NCI-H524 (cell line): ENCODE measurements at regions not wholly inside any gene's neighbourhood (a gene's known extent, or its start where the extent isn't known, plus 50 kb on each side); places are given as distances from the start of the nearest gene placed in this dataset.
"Not testable (repeated sequence)": the region's sequence is repeated elsewhere in the genome, so short reads cannot be mapped to it uniquely, and the experiment has no call there.

Experiments used
- DNase-seq, 2 experiments: peaks; one replicate each; lab custom pipeline; 2025; lab: John Stamatoyannopoulos, UW

DNA sequence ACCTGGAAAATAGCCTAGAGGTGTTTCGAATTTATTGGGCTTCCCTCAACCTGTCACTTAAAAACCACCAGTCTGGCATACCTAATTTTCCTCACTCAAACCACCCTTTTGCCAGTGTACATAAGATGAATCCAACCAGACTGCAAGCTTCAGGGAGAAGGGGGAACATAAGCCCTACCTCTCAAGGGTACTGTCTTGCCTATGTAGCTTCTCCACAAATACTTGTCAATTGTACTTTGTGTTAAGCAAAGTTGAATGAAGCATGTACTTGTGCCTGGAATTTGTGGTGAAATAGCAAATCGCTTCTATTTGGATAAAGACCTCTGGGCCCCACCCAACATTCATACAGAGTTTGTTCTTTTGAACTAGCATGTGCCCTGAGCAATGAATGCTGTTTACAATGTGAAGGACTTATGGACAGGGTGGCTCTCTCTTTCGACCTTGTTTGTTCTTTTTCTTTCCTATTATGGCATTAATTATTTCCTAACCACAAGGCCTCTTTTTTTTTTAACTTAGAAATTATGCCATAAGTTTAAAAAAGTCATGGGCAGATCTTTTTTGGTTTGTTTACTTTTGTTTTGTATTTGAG, 580.2 kb downstream of the EBF1 start:
- DNase-seq: no peak

DNA sequence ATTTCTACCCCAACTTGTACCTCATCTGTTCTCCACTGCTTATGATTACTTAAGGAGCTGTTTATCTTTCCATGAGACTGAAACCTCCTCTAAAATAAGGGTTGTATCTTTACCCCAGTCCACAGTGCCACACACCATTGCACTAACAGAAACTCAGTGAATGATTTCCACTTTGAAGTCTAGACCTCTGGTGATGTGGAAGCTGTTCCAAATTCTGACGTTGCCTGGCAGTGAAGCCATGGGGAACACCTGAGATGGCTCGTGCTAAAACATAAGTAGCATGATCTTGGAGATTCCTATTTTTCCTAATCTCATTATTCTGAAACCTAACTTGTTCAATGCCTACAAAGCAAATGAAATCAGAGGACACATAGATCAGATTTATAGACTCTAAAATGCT, 583.2 kb downstream of the EBF1 start:
- DNase-seq: no peak

DNA sequence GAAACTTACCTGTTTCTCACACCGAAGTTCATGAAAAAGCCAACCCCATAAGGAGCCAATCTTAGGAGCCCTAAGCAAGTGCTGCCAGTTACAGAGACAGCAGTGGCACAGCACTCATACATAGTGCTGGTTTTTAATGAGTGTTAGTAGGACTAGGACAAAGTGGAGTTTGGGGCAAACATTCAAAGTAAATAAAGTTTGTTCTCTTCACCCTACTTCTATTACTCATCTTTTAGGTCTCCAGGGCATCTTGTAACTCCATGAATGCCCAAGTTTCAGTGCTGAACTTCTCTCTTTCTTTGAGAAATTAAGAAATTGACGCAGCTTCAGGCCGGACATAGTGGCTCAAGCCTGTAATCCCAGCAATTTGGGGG, 584.7 kb downstream of the EBF1 start:
- DNase-seq: no peak

DNA sequence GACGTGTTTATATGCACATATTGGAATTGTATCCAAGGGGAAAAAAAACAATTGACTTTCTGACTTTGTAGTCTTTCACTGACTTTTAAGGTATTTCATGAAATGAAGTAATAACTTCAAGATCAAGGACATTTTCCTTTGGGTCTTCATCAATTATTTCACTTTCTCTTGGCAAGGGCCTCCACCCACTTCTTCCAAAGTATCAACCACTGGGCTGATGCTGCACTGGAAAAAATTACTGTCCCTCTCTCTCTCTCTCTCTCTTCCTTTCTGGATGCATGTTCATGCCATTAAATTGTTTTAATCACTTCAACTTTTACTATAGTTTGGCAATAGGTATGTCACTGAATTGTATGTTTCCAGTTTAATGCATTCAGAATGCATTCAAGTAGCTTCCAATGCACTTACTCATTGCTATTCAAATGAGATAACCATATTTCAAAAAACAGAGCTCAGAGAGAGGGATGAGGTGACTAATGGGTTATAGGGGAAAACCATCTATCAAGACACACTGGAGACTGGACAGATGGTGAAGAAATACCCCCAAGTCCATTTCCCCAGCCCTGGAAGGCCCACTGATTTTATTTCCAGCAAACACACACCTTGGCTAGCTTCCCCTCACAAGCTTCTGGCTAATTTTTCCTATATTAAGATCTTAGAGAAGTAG, 585.3 kb downstream of the EBF1 start:
- no peak for DNase-seq

DNA sequence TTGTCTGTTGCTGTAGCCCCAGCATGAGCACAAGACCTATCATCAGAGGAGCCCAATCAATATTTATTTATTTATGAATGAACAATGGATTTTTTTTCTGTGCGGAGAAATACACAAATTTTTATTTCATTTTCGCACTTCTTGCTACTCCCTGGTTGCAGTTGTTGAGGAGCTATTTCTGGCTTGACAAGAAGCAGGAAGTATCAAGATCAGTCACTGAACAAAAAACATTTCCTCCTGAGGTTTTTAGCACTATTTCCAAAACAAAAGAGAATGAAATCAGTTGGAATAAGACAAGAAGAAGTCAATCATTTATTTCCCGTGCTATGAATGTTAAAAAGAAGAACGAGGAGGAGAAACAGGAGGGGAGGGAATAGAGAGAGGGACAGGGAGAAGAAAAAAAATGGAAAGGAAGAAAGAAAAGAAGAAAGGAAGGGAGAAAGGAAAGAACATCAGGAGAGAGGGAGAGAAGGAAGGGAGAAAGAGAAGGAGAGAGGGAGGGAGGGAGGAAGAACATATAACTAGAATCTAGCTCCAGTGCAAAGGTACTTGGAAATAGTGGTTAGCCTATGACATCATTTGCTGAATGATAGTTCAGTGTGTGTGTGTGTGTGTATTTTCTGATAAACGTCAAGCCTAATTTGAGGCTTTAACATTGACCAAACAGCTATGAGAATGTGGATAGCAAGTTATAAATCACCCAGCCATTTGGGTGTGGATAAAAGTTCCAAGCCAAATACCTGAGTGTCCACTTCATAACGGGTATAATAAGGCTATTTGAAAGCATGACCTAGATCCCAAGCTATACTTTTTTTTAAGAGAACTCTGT, 586.0 kb downstream of the EBF1 start:
- DNase-seq: no peak

DNA sequence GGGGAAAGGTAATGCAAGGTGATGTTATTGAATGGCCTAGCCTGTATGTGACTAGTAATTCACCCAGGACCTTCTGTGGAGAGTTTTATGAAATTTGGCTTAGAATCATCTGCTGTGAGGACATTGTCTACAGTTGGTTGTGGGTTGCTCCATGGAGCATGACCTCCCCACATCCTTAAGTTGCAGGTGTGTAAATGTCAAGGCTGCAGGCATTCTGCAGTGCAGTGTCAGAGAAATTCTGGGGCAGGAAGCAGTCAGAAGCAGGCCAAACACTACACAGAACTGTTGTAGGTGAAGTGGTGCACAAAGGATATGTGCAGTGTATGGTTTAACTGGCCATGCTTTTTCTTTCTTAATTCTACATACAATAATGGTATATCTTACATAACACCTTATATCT, 588.3 kb downstream of the EBF1 start:
- no peak for DNase-seq

DNA sequence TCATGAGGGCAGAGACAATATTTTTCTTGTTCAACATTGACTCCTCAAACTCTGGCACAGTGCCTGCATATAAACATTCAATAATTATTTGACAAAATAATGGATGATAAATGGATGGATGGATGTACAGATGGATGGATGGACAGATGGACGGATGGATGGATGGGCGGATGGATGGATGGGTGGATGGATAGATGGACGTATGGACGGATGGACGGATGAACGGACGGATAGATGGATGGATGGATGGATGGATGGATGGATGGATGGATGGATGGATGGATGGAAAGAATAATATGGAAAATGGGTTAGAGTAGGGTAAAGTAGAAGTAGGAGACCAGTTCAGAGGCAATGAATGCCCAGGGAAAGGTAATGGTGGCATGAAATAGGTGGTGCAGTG, 589.2 kb downstream of the EBF1 start:
- no peak for DNase-seq

DNA sequence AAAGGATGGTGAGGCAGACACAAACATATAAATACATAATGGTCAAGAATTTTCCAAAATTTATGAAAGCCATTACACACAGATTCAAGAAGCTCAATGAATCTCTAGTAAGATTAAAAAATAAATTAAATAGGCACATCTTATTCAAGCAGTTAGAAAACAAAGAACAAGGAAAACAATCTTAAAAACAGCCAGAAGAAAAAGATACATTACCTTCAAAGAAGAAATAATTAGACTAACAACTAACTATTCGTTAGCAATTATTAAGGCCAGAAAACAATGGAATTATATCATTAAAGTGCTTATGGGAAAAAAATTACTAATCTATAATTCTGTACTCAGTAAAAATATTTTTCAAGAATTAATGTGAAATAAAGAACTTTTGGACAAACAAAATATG, 593.1 kb downstream of the EBF1 start:
- DNase-seq: no peak

DNA sequence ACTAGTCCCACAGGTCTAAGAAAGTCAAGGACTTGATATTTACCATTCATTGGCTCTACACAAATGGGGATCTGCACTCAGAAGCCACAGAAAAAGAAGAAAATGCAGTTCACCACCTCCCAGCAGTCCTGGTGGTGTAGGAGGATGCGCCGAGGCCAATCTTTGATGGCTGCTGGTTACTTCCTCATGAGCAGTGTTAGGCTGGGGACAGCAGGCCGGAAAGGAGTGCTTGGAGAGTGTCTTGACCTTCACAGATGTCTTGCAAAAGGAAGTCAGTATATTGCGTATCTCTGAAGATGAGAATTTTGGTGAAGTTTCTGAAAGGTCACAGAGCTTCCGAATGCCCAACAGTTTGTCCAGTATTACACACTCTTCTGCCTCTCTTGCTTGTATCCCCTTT, 597.0 kb downstream of the EBF1 start:
- DNase-seq: no peak

DNA sequence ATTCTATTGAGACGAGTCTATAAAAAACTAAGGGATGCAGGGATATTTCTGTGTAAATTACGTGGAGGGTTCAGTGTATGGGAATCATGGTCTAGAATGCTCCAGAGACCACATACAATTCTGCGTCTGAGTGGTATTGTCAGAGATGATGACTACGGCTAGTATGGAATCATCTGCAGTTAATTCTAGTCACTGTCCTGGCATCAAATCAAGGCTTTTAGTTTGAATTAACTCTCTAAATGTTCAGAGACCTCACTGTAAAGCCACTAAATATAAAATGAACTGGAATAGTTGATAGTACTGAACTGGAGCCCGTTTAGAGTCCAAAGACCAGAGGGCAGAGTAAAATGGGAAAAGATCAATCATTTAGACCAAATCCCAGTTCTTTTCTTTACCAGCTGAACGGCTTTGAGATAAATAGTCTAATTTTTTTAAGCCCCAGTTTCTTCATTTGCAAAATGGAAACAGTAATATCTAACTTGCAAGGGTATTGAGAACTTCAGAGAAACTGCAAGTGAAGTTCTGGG, 599.8 kb downstream of the EBF1 start:
- no peak for DNase-seq

DNA sequence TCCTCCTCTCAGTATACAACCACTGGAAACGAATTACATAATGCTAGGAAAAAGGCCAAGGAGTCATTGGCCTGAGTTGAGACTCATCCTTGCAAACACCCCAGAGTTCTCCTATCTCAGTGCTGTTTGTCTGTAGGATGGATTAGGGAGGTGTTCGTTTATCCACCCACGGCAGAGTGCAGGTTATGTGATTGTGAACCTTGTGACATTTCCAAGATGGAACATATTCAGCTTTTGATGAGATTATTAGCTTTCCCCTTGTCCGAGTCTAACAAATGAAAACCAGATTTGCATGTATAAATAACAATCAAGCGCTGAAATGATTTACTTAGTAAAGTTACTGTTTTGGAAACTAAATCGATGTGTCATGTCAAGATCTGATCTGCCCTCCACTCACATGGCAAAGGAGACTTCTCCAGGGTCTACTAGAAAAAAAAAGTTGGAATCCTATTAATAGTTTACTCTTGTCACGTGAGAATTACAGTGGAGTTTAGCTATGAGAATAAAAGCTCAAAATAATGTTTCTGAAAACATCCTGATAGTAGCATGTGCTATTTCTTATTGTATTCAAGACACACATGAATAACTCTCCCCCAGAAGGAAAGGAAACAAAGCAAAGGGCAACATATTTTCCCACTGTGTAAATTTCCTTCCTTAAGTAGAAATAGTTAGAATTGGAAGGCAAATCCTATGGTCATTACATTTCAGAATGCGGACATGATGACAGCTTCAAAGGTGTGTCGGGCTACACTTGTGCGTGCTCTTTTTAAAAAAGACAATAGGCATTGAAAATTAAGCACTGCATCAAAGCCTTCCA, 600.4 kb downstream of the EBF1 start:
- DNase-seq: no peak

DNA sequence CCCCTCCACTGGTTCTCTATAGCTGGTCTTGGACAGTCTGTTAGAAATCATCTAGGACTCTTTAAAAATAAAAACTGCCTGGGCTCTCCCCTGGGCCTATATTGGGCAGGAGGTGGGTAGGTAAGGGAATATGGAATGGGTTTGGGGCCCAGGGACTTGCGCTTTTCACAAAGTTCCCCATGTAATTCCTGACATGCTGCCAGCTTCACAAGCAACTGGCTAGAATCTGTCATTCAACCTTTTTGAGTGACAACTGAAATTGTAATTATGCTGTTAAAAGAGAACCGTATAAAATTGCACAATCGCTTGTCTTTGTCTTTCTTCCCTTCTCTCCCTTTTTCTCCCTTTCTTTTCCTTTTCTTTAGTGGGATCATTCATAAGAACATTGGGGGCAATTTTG, 603.1 kb downstream of the EBF1 start:
- no peak for DNase-seq

DNA sequence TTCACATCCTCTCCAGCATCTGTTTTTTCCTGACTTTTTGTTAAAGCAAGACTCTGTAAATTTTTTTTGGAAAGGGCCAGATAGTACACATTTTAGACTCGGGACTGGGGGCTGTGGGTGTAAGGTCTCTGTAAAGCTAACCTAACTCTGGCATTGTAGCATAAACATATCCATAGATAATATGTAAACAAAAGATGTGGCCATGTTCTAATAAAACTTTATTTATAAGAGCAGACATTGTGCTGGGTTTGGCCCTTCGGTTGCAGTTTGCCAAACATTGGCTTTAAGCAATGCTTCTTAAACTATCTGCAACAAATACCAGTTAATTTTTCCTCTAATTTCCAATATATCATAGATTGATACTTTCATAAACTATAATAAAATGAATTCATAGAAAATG, 605.2 kb downstream of the EBF1 start:
- DNase-seq: no peak

DNA sequence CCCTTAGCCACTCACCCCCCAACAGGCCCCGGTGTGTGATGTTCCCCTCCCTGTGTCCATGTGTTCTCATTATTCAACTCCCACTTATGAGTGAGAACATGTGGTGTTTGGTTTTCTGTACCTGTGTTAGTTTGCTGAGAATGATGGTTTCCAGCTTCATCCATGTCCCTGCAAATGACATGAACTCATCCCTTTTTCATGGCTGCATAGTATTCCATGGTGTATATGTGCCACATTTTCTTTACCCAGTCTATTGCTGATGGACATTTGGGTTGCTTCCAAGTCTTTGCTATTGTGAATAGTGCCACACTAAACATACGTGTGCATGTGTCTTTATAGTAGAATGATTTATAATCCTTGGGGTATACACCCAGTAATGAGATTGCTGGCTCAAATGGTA, 605.7 kb downstream of the EBF1 start:
- not testable (repeated sequence) for DNase-seq

DNA sequence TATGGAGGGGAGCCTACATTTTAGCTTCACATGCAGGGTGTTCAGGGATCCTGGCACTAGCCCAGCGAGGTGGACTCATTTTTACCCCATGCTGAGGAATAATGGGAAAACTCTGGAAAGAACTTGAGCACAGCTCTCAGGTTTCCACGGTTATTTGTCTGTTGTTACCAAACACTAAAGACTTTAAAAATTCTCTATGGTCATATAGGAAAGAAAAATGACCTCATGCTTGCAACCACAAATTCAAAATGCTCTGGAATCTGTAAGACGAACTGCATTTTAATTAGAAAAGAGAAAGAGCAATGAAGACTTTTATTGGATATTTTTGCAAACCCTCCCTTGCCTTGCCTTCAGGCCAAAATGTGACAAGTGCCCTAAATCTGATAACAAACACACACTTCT, 606.9 kb downstream of the EBF1 start:
- DNase-seq: no peak

DNA sequence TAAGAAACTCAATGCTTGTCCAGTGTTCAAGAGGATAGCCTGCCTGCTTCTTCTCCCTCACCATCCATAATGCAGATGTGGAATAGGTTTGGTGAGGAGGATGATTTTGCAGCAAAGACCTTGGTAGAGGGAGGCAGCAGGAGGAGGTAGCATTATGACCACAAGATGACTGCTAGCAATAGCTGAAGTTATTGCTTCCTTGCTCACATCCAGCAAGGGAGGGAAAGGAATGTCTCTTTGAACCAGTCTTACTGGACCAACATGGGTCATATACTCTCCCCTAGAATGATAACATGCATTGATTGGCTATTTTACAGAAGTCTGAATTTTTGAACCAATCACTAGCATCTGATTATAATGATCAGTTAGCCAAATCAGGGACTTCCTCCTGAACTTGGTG, 607.6 kb downstream of the EBF1 start:
- no peak for DNase-seq

DNA sequence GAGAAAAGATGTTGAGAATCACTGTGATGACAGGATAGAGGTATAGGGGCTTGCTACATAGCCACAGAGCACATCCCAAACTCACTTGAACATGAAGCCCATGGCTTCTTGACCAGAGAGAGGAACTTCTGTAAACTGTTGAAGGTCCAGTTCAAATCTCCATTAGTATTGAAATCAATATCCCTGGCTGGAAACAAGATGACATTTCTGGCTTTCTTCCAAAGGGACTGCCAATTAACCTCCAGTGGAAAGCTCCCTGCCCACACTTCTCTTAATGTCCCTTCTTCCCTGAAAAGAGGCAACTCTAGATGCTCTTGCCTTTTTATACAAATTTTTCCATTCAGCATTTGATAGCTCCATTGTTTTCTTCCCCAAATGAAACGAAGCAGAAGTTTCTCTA, 612.1 kb downstream of the EBF1 start:
- no peak for DNase-seq

DNA sequence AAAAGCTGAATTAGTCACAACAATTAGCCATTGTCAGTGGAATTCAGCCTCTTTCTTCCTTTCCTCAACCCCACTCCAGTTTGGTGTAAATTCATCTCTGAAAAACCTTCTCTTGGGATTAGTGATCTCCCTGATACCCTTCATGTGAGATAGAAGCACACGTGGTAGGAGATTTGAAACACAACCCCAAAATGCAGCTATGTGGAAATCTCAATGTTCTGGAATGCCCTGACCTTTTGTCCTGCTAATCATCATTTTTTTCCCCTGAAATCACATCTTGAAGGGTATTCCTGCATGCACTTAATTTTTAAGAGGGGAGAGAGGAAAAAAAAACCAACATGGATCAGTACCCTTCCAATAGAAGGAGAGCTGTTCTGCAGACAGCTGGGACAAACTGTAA, 612.6 kb downstream of the EBF1 start:
- DNase-seq: no peak

DNA sequence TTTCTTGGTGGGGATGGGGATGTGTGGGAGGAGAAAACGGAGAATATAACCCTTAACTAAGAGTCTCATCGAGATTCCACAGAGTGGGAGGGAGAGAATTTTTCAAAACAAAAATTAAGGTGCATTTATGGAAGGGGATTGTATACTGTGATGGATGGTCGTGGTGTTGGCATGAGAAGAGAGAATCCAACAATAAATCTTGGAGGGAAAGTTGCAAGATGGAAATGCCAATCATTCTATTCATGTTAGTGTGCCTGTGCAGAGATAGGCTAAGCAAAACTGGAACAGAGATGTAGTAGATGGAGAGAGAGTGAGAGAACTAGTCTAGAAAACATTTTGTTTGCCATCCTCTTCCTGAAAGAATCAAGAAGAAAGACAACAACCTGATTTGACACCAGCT, 613.1 kb downstream of the EBF1 start:
- DNase-seq: no peak

DNA sequence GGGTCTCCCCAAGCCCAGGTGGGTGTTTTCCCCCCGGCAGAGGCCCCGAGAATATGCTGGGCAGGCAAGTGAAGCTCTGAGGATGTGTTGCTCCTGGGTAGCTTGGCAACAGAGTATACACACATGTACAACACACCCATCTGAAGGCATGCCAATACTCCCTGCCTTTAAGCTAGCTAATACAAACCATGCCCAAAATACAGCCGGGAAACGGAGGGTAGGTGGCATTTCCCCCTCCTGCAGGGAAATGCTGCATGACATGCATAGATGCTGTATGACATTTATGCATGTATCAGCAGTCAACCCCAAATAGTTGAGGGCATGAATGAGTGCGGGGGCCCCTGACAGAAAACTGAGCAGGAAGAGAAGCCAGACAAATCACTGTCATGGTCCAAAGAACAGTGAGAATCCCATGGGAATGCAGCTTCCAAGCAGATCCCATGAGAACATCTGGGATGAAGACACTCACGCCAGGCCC, 614.1 kb downstream of the EBF1 start:
- DNase-seq: no peak

DNA sequence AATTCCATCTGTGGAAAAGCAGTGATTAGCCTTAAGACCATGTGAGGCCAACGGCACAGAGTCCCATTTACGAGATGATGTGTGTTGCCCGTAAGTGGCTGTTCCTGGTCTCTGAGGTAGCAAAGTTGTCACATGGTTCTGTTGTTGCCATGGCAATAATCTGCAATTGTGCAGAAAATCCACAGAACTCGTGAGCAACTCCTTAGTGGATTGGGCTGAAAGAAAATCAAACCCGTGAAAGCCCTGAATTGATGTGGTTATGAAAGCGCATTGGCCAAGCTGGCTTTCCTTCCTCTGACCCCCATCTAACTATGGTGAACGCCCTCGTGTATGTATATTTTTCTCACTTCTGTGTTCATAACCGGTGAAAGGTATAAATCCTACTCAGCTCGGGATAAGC, 614.7 kb downstream of the EBF1 start:
- no peak for DNase-seq

DNA sequence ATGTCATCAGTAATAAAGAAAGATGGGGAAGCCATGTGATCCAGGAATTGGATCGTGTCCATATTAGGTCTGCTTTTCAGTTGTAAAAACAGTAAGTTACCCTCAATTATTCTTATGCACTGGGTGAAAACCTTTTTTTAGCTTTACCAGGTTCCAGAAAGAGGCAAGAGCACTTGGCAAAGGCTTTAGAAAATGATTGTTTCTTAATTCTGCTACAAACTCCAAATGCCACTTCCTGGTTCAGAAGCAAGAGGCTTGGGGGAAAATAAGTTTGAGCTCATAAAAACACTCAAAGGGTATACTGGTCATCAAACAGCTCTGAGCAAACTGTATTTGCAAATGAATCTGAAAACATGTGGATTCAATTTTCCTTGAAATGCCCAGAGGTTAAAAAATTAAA, 615.6 kb downstream of the EBF1 start:
- DNase-seq: no peak
